SU-DHL-6 (cell line): ENCODE measurements at regions not wholly inside any gene's neighbourhood (a gene's known extent, or its start where the extent isn't known, plus 50 kb on each side); places are given as distances from the start of the nearest gene placed in this dataset.

Experiments
- EZH2phosphoT487 ChIP-seq: fragments of 200-600 bp; sonication (generic), shearing (Covaris generic); conservative IDR thresholded peaks from 2 replicates; pipeline ENCODE4 v1.6.1; 2018; ENCODE audit warnings: mild to moderate bottlenecking, antibody characterized with exemption, low read length, moderate library complexity, mixed read lengths
- TF ChIP-seq, protein P1 (sequence below): fragments of 200-600 bp; sonication (generic); IDR thresholded peaks from one replicate; pipeline ENCODE4 v1.5.1; 2017; ENCODE audit warnings: antibody characterized with exemption, mild to moderate bottlenecking, low read length, moderate library complexity; ENCODE audit not compliant: insufficient read depth, poor library complexity, severe bottlenecking

DNA sequence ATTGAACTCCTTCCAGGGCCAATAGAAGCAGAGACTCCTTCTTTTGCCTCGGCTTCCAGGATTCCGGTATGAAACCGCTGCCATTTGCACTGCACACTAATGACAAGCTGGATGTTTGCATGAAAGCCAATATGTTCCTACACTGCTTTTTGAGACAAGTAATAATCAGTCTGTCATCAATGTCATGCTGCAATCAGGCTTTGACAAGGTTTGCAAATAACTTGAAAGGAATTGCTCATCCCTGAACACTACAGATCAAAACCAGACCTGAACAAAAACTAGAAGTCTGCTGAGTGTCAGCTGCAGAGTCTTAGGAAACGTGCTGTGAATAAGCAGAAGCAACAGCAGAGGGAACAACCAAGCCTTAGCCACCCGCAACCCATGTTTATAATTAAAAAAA lies 720.7 kb upstream of the CXADR start:
- TF ChIP-seq, protein P1, sequence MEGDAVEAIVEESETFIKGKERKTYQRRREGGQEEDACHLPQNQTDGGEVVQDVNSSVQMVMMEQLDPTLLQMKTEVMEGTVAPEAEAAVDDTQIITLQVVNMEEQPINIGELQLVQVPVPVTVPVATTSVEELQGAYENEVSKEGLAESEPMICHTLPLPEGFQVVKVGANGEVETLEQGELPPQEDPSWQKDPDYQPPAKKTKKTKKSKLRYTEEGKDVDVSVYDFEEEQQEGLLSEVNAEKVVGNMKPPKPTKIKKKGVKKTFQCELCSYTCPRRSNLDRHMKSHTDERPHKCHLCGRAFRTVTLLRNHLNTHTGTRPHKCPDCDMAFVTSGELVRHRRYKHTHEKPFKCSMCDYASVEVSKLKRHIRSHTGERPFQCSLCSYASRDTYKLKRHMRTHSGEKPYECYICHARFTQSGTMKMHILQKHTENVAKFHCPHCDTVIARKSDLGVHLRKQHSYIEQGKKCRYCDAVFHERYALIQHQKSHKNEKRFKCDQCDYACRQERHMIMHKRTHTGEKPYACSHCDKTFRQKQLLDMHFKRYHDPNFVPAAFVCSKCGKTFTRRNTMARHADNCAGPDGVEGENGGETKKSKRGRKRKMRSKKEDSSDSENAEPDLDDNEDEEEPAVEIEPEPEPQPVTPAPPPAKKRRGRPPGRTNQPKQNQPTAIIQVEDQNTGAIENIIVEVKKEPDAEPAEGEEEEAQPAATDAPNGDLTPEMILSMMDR = no peak
- TF ChIP-seq EZH2phosphoT487 = no peak
